ENCODE measurements at regions not wholly inside any gene's neighbourhood (a gene's known extent, or its start where the extent isn't known, plus 50 kb on each side); places are given as distances from the start of the nearest gene placed in this dataset.

GRCh38 chr20:63114693-63115311, 101.1 kb downstream of the YTHDF1 start:
- no peak for TF ChIP-seq CTCF (IDR thresholded peaks at IDR 0.05)
- no peak for TF ChIP-seq POLR2AphosphoS5 (IDR thresholded peaks at IDR 0.05)
- no peak for TF ChIP-seq POLR2A (IDR thresholded peaks at IDR 0.05)
